Ishikawa (cell line): ENCODE measurements at regions not wholly inside any gene's neighbourhood (a gene's known extent, or its start where the extent isn't known, plus 50 kb on each side); places are given as distances from the start of the nearest gene placed in this dataset.

Source experiments
- CREB1 ChIP-seq: IDR thresholded peaks from 2 replicates; pipeline ENCODE4 v1.6.1; 2012; ENCODE audit warnings: low read depth
- EGR1 ChIP-seq: IDR thresholded peaks from 2 replicates; pipeline ENCODE4 v1.6.1; 2012
- EP300 ChIP-seq: IDR thresholded peaks from 2 replicates; pipeline ENCODE4 v1.6.1; 2012; ENCODE audit warnings: borderline replicate concordance
- RAD21 ChIP-seq: IDR thresholded peaks from 2 replicates; pipeline ENCODE4 v1.6.1; 2012; ENCODE audit warnings: low read depth
- TAF1 ChIP-seq: IDR thresholded peaks from 2 replicates; pipeline ENCODE4 v1.6.1; 2012; ENCODE audit warnings: low read depth, mild to moderate bottlenecking
- YY1 ChIP-seq: IDR thresholded peaks from 2 replicates; pipeline ENCODE4 v1.6.1; 2012; ENCODE audit warnings: low read depth
- ZBTB7A ChIP-seq: IDR thresholded peaks from 2 replicates; pipeline ENCODE4 v1.6.1; 2012; ENCODE audit warnings: low read depth
- TF ChIP-seq, protein P1 (sequence below): IDR thresholded peaks from 2 replicates; pipeline ENCODE4 v1.6.1; 2012
- TF ChIP-seq, protein P2 (sequence below): IDR thresholded peaks from 2 replicates; pipeline ENCODE4 v1.6.1; 2012; ENCODE audit warnings: low read depth, mild to moderate bottlenecking

DNA sequence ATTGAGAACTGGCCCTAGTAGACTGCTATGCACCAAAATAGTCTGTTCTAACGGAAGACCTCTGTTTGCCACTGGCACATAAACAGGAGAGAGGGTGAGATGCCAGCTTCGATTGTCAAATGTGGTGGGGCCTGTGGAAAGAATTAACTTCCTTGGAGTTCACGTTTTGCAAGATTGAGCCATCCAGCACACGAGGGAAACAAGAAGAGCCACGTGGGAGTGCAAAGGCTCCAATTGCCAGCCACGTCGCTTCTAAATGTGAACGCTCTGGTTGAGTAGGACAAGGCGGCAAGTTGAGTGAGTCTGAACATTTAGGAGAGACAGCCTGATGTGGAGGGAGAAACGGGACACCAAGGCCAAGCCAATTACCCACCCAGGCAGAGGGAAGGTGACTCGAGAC is 409.1 kb downstream of the FGF9 start:
- TF ChIP-seq EP300: no peak
- no peak for TF ChIP-seq CREB1
- TF ChIP-seq, protein P1, sequence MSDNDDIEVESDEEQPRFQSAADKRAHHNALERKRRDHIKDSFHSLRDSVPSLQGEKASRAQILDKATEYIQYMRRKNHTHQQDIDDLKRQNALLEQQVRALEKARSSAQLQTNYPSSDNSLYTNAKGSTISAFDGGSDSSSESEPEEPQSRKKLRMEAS: no peak
- TF ChIP-seq, protein P2, sequence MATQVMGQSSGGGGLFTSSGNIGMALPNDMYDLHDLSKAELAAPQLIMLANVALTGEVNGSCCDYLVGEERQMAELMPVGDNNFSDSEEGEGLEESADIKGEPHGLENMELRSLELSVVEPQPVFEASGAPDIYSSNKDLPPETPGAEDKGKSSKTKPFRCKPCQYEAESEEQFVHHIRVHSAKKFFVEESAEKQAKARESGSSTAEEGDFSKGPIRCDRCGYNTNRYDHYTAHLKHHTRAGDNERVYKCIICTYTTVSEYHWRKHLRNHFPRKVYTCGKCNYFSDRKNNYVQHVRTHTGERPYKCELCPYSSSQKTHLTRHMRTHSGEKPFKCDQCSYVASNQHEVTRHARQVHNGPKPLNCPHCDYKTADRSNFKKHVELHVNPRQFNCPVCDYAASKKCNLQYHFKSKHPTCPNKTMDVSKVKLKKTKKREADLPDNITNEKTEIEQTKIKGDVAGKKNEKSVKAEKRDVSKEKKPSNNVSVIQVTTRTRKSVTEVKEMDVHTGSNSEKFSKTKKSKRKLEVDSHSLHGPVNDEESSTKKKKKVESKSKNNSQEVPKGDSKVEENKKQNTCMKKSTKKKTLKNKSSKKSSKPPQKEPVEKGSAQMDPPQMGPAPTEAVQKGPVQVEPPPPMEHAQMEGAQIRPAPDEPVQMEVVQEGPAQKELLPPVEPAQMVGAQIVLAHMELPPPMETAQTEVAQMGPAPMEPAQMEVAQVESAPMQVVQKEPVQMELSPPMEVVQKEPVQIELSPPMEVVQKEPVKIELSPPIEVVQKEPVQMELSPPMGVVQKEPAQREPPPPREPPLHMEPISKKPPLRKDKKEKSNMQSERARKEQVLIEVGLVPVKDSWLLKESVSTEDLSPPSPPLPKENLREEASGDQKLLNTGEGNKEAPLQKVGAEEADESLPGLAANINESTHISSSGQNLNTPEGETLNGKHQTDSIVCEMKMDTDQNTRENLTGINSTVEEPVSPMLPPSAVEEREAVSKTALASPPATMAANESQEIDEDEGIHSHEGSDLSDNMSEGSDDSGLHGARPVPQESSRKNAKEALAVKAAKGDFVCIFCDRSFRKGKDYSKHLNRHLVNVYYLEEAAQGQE: no peak
- no peak for TF ChIP-seq ZBTB7A
- no peak for TF ChIP-seq RAD21
- TF ChIP-seq EGR1: no peak
- no peak for TF ChIP-seq TAF1
- TF ChIP-seq YY1: no peak
